ENCODE measurements at regions not wholly inside any gene's neighbourhood (a gene's known extent, or its start where the extent isn't known, plus 50 kb on each side); places are given as distances from the start of the nearest gene placed in this dataset.

DNA sequence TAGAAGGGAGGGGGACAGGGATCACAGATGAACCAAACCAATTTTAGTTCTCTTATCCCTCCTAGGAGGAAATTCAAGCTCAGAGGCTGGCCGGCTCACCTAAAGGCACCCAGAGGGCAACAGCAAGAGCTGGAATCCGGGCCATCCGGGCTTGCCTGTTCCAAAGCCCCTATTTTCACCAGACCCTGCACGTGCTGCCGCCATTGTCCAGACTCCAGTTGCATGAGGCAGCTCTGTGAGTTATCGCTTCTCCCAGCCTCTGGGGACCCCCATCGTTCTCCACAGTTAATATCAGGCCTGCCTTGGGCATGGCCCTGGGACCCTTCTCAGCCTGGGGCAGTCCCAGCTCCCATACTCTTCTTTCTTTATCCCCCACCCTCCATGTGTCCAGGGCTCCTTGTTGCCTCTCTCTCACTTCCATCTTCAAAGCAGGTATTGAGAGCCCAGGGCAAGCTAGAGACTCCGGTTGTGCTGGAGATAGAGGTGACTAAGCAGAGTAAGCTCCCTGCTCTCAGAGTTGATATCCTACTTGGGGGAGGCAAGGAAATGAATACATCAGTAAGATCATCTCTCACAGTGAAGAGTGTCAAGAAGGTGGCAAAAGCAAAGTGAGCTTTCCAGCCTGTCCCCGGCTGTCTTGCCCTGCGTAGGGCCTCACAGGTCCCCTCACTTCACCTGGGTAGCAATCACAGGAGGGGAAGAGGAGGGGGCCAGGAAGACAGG, 322.8 kb downstream of the UACA start:
- DNase-seq (ENCODE audit: low spot score) = no peak
- Histone ChIP-seq H3K4me1 (ENCODE audit: insufficient read depth) (peaks cover 8% of the 10 kb centered on the region), H3K27ac (no peak overlapping the region), H3K79me2 (no peaks in the 10 kb centered on the region), H3K4me3 (no peak overlapping the region), H3K9me2 (replicated peaks; ENCODE audit: insufficient read depth) (no peaks in the 10 kb centered on the region), H4K20me1 (ENCODE audit: insufficient read depth, poor library complexity, severe bottlenecking) (no peaks in the 10 kb centered on the region), H3K4me2 (no peak overlapping the region), H3K27me3 (peaks cover 5% of the 10 kb centered on the region), H3K9me3 (ENCODE audit: low read depth) (no peaks in the 10 kb centered on the region), H3K36me3 (replicated peaks; ENCODE audit: insufficient read depth, low read depth) (no peaks in the 10 kb centered on the region), H2AFZ (no peak overlapping the region)
- TF ChIP-seq, protein P1, sequence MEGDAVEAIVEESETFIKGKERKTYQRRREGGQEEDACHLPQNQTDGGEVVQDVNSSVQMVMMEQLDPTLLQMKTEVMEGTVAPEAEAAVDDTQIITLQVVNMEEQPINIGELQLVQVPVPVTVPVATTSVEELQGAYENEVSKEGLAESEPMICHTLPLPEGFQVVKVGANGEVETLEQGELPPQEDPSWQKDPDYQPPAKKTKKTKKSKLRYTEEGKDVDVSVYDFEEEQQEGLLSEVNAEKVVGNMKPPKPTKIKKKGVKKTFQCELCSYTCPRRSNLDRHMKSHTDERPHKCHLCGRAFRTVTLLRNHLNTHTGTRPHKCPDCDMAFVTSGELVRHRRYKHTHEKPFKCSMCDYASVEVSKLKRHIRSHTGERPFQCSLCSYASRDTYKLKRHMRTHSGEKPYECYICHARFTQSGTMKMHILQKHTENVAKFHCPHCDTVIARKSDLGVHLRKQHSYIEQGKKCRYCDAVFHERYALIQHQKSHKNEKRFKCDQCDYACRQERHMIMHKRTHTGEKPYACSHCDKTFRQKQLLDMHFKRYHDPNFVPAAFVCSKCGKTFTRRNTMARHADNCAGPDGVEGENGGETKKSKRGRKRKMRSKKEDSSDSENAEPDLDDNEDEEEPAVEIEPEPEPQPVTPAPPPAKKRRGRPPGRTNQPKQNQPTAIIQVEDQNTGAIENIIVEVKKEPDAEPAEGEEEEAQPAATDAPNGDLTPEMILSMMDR (IDR thresholded peaks at IDR 0.05; ENCODE audit: poor library complexity) = no peak
- TF ChIP-seq EZH2 (IDR thresholded peaks at IDR 0.05; ENCODE audit: borderline replicate concordance) (no peak), EZH2phosphoT487 (IDR thresholded peaks at IDR 0.05; ENCODE audit: low read depth, severe bottlenecking, unreplicated experiment) (no peak)
- 85% methylated on average over 10 of the region's 10 CpGs for WGBS (ENCODE audit: low lambda C conversion rate, missing lambda C conversion rate)

DNA sequence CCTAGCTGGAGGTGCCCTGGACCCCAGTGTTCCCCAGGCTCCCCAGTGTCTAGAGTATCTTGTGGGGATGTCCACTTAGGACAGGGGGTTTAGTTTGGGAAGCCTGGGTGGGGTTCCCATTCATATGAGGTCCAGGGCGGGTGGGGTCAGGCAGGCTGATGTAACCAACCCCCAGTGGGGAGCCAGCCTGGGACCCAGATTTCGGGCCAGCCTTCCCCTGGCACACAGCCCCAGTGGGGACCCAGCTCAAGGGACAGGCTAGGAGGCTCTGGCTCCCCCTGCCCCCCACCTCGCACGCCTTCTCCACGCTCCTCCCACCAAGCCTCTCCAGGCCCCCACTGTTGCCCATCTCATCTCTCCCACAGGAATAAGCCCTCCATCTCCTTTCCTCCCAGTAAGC, 323.5 kb downstream of the UACA start:
- H3K36me3 ChIP-seq (replicated peaks; ENCODE audit: insufficient read depth, low read depth) = no peaks in the 10 kb centered on the region
- H2AFZ ChIP-seq = no peak overlapping the region
- H3K27me3 ChIP-seq = peaks cover 5% of the 10 kb centered on the region
- H3K27ac ChIP-seq = no peak overlapping the region
- H3K79me2 ChIP-seq = no peaks in the 10 kb centered on the region
- no peaks in the 10 kb centered on the region for H3K9me2 ChIP-seq (replicated peaks; ENCODE audit: insufficient read depth)
- peaks cover 15% of the 10 kb centered on the region for H3K4me1 ChIP-seq (ENCODE audit: insufficient read depth)
- no peak for TF ChIP-seq EZH2phosphoT487 (IDR thresholded peaks at IDR 0.05; ENCODE audit: low read depth, severe bottlenecking, unreplicated experiment)
- TF ChIP-seq, protein P1 (IDR thresholded peaks at IDR 0.05; ENCODE audit: poor library complexity) = no peak
- TF ChIP-seq EZH2 (IDR thresholded peaks at IDR 0.05; ENCODE audit: borderline replicate concordance) = no peak
- no peaks in the 10 kb centered on the region for H3K9me3 ChIP-seq (ENCODE audit: low read depth)
- H4K20me1 ChIP-seq (ENCODE audit: insufficient read depth, poor library complexity, severe bottlenecking) = no peaks in the 10 kb centered on the region
- WGBS (ENCODE audit: low lambda C conversion rate, missing lambda C conversion rate) = 100% methylated on average over 3 of the region's 5 CpGs
- H3K4me2 ChIP-seq = no peak overlapping the region
- H3K4me3 ChIP-seq = no peak overlapping the region
- DNase-seq (ENCODE audit: low spot score) = no peak

DNA sequence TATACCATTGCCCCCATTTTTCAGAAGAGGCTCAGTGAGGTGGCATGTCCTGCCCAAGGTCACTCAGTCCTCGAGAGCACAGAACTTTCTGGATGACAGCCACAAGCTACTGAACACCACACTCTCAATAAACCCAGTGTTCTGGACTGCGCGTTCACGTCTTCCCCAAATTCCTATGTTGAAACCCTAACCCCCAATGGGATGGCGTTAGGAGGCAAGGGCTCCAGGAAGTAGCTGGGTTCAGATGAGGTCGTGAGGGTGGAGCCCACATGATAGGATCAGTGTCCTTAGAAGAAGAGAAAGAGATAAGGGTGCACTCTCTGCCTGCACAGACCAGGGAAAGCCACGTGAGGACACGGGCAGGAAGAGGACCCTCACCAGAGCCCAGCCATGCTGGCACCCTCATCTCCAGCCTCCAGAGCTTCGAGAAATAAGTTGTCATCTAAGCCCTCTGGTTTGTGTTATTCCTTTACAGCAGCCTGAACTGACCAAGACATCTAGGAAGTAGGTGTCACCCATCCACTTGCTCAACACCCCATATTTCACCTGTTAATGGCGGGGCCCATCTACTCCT, 324.0 kb downstream of the UACA start:
- peaks cover 2% of the 10 kb centered on the region for H3K27me3 ChIP-seq
- peaks cover 18% of the 10 kb centered on the region for H3K4me1 ChIP-seq (ENCODE audit: insufficient read depth)
- H3K4me3 ChIP-seq = no peak overlapping the region
- 86% methylated on average over 10 of the region's 10 CpGs for WGBS (ENCODE audit: low lambda C conversion rate, missing lambda C conversion rate)
- no peaks in the 10 kb centered on the region for H3K36me3 ChIP-seq (replicated peaks; ENCODE audit: insufficient read depth, low read depth)
- no peaks in the 10 kb centered on the region for H4K20me1 ChIP-seq (ENCODE audit: insufficient read depth, poor library complexity, severe bottlenecking)
- H3K4me2 ChIP-seq = no peak overlapping the region
- DNase-seq (ENCODE audit: low spot score) = no peak
- H3K27ac ChIP-seq = no peak overlapping the region
- no peak overlapping the region for H2AFZ ChIP-seq
- TF ChIP-seq, protein P1 (IDR thresholded peaks at IDR 0.05; ENCODE audit: poor library complexity) = no peak
- no peak for TF ChIP-seq EZH2 (IDR thresholded peaks at IDR 0.05; ENCODE audit: borderline replicate concordance)
- TF ChIP-seq EZH2phosphoT487 (IDR thresholded peaks at IDR 0.05; ENCODE audit: low read depth, severe bottlenecking, unreplicated experiment) = no peak
- H3K9me3 ChIP-seq (ENCODE audit: low read depth) = no peaks in the 10 kb centered on the region
- no peaks in the 10 kb centered on the region for H3K79me2 ChIP-seq
- H3K9me2 ChIP-seq (replicated peaks; ENCODE audit: insufficient read depth) = no peaks in the 10 kb centered on the region

Data from hepatocyte (in vitro differentiated cells).